CD14-positive monocyte (primary cell): ENCODE measurements at regions not wholly inside any gene's neighbourhood (a gene's known extent, or its start where the extent isn't known, plus 50 kb on each side); places are given as distances from the start of the nearest gene placed in this dataset.

Experiments used
- DNase-seq, 3 donors: peaks; one replicate each; pipeline ENCODE4 v3.0.0-alpha.2; 2011 to 2022
- H2AFZ ChIP-seq: 2 replicates; pipeline ENCODE4 v1.6.0; 2012; ENCODE audit warnings: mild to moderate bottlenecking, low read depth, low read length, inconsistent platforms; ENCODE audit not compliant: insufficient read depth, poor library complexity, severe bottlenecking
- H3K27ac ChIP-seq, 2 donors: 1 replicate in 1 of 2; 2 replicates in 1 of 2; pipeline ENCODE4 v1.5.1; 2012 to 2013; ENCODE audit warnings: low read length in 2 of 2, control low read depth in 1 of 2, inconsistent platforms in 1 of 2, low read depth in 1 of 2, mild to moderate bottlenecking in 1 of 2
- H3K27me3 ChIP-seq, 2 donors: one replicate each; pipeline versions ENCODE4 v1.6.0 to v1.6.1; 2011 to 2013; ENCODE audit warnings: low read length in 2 of 2; ENCODE audit not compliant: control insufficient read depth in 2 of 2, insufficient read depth in 2 of 2
- H3K36me3 ChIP-seq, 2 donors: replicated peaks in 1 of 2; 1 replicate in 1 of 2; 2 replicates in 1 of 2; pipeline versions ENCODE4 v1.5.1 to v1.6.1; 2012 to 2013; ENCODE audit warnings: low read length in 2 of 2, control low read depth in 1 of 2, inconsistent platforms in 1 of 2, mild to moderate bottlenecking in 1 of 2; ENCODE audit not compliant: insufficient read depth in 2 of 2, control insufficient read depth in 1 of 2
- H3K4me1 ChIP-seq, 2 donors: 1 replicate in 1 of 2; 2 replicates in 1 of 2; pipeline versions ENCODE4 v1.5.1 to v1.6.1; 2012 to 2013; ENCODE audit warnings: low read length in 2 of 2, control low read depth in 1 of 2, inconsistent platforms in 1 of 2, mild to moderate bottlenecking in 1 of 2, moderate library complexity in 1 of 2; ENCODE audit not compliant: insufficient read depth in 2 of 2, control insufficient read depth in 1 of 2
- H3K4me2 ChIP-seq: replicated peaks from 2 replicates; pipeline ENCODE3; 2012; ENCODE audit warnings: low read length, moderate library complexity, mild to moderate bottlenecking; ENCODE audit not compliant: poor library complexity, severe bottlenecking; ENCODE audit errors: extremely low read depth
- H3K4me3 ChIP-seq, 3 experiments: fragments of 200-600 bp in 1 of 3; sonication (generic) in 1 of 3; replicated peaks in 1 of 3; 1 replicate in 2 of 3; 2 replicates in 1 of 3; pipeline ENCODE4 v1.5.1; 2011 to 2013; ENCODE audit warnings: low read length in 3 of 3, mild to moderate bottlenecking in 3 of 3, control low read depth in 2 of 3, low read depth in 2 of 3, inconsistent platforms in 1 of 3, moderate library complexity in 1 of 3
- H3K79me2 ChIP-seq: 2 replicates; pipeline ENCODE4 v1.6.0; 2012; ENCODE audit warnings: mild to moderate bottlenecking, control low read depth, inconsistent platforms, low read length, moderate library complexity; ENCODE audit not compliant: insufficient read depth
- H3K9ac ChIP-seq: 2 replicates; pipeline ENCODE4 v1.6.0; 2017; ENCODE audit warnings: low read length, mild to moderate bottlenecking; ENCODE audit not compliant: insufficient read depth, poor library complexity, severe bottlenecking
- H3K9me3 ChIP-seq, 2 donors: replicated peaks in 1 of 2; 1 replicate in 1 of 2; 2 replicates in 1 of 2; pipeline versions ENCODE4 v1.5.1 to v1.6.1; 2012 to 2013; ENCODE audit warnings: low read length in 2 of 2, control low read depth in 1 of 2; ENCODE audit not compliant: control insufficient read depth in 1 of 2, insufficient read depth in 1 of 2
- H4K20me1 ChIP-seq: 2 replicates; pipeline ENCODE4 v1.6.0; 2012; ENCODE audit warnings: mild to moderate bottlenecking, low read length, control low read depth, moderate library complexity; ENCODE audit not compliant: insufficient read depth
- H3K27ac Mint-ChIP-seq, 7 donors: one replicate each; pipeline ENCODE4 v1.8.0; 2020; ENCODE audit warnings: mild to moderate bottlenecking in 7 of 7, mixed read lengths in 7 of 7, moderate library complexity in 6 of 7, inconsistent platforms in 2 of 7
- H3K27me3 Mint-ChIP-seq, 3 donors: one replicate each; pipeline ENCODE4 v1.8.0; 2021 to 2022; ENCODE audit warnings: low read depth in 3 of 3, mild to moderate bottlenecking in 3 of 3, mixed read lengths in 3 of 3, moderate library complexity in 3 of 3, inconsistent platforms in 1 of 3
- H3K36me3 Mint-ChIP-seq, 2 donors: one replicate each; pipeline ENCODE4 v1.8.0; 2020; ENCODE audit warnings: mixed read lengths in 2 of 2, inconsistent platforms in 1 of 2, mild to moderate bottlenecking in 1 of 2
- H3K4me1 Mint-ChIP-seq: one replicate; pipeline ENCODE4 v1.8.0; 2020; ENCODE audit warnings: mild to moderate bottlenecking, mixed read lengths
- H3K4me3 Mint-ChIP-seq, 2 donors: one replicate each; pipeline ENCODE4 v1.8.0; 2020; ENCODE audit warnings: mild to moderate bottlenecking in 2 of 2, mixed read lengths in 2 of 2, moderate library complexity in 1 of 2
- H3K9me3 Mint-ChIP-seq, 7 donors: one replicate each; pipeline ENCODE4 v1.8.0; 2020 to 2022; ENCODE audit warnings: mixed read lengths in 7 of 7, mild to moderate bottlenecking in 6 of 7, moderate library complexity in 6 of 7, inconsistent platforms in 2 of 7
- CTCF ChIP-seq: fragments of 200-600 bp; IDR thresholded peaks from one replicate; pipeline ENCODE4 v1.8.0; 2022; ENCODE audit warnings: antibody characterized with exemption, mild to moderate bottlenecking
- WGBS: methylation state at CpG from one replicate; pipeline ENCODE4 v1.1.5; 2013; ENCODE audit warnings: missing lambda C conversion rate; ENCODE audit not compliant: insufficient coverage; 5-methylcytosine and 5-hydroxymethylcytosine counted together
- intact Hi-C, 2 donors: fragments of 100-400 bp; cut with micrococcal nuclease; formaldehyde crosslinking; loops; one replicate each; pipeline versions ENCODE4 v1.15.0 to v1.15.1; 2023

GRCh38 chr2:186093174-186093573, 354.6 kb downstream of the FSIP2 start:
- WGBS: no CpG with 5 or more reads among the region's 1 CpG

GRCh38 chr2:186098821-186099220, 360.2 kb downstream of the FSIP2 start:
- intact Hi-C loops: no loop called here

More at GRCh38 chr2:186093174-186093573, 354.6 kb downstream of the FSIP2 start:
- Mint-ChIP-seq H3K4me3 (no peak overlapping the region), H3K9me3 (peaks cover 0 to 3% (median 0%) of the 10 kb centered on the region in 7 donors), H3K27ac (no peak overlapping the region), H3K27me3 (no peaks in the 10 kb centered on the region), H3K36me3 (no peaks in the 10 kb centered on the region), H3K4me1 (no peaks in the 10 kb centered on the region)
- H3K27me3 ChIP-seq: no peaks in the 10 kb centered on the region
- H3K9me3 ChIP-seq: peaks cover 0 to 6% of the 10 kb centered on the region in 2 donors
- H3K27ac ChIP-seq: no peak overlapping the region
- no peak overlapping the region for H2AFZ ChIP-seq
- no peak for DNase-seq
- H3K4me3 ChIP-seq: no peak overlapping the region
- H3K4me2 ChIP-seq: no peak overlapping the region
- no peak for TF ChIP-seq CTCF
- no peak overlapping the region for H3K9ac ChIP-seq
- no peaks in the 10 kb centered on the region for H3K4me1 ChIP-seq
- no peaks in the 10 kb centered on the region for H3K79me2 ChIP-seq
- intact Hi-C loops: no loop called here
- no peaks in the 10 kb centered on the region for H3K36me3 ChIP-seq
- H4K20me1 ChIP-seq: no peaks in the 10 kb centered on the region

More at GRCh38 chr2:186098821-186099220, 360.2 kb downstream of the FSIP2 start:
- Histone ChIP-seq H3K9me3 (peaks cover 0 to under 1% of the 10 kb centered on the region in 2 donors), H4K20me1 (no peaks in the 10 kb centered on the region), H3K4me1 (no peaks in the 10 kb centered on the region), H3K27me3 (no peaks in the 10 kb centered on the region), H2AFZ (no peak overlapping the region), H3K27ac (no peak overlapping the region), H3K79me2 (no peaks in the 10 kb centered on the region), H3K4me3 (no peak overlapping the region), H3K36me3 (no peaks in the 10 kb centered on the region), H3K4me2 (no peak overlapping the region), H3K9ac (no peak overlapping the region)
- H3K36me3 Mint-ChIP-seq: no peaks in the 10 kb centered on the region
- no peak overlapping the region for H3K27ac Mint-ChIP-seq
- no peaks in the 10 kb centered on the region for H3K27me3 Mint-ChIP-seq
- H3K4me3 Mint-ChIP-seq: no peak overlapping the region
- no peaks in the 10 kb centered on the region for H3K4me1 Mint-ChIP-seq
- no peak for DNase-seq
- peaks cover 0 to 1% (median 0%) of the 10 kb centered on the region in 7 donors for H3K9me3 Mint-ChIP-seq
- no CpG with 5 or more reads among the region's 1 CpG for WGBS
- TF ChIP-seq CTCF: no peak
